Upper lobe of left lung (tissue), 6 donors: ENCODE measurements at regions not wholly inside any gene's neighbourhood (a gene's known extent, or its start where the extent isn't known, plus 50 kb on each side); places are given as distances from the start of the nearest gene placed in this dataset.
"Not testable (repeated sequence)": the region's sequence is repeated elsewhere in the genome, so short reads cannot be mapped to it uniquely, and the experiment has no call there.

Experiments
- ATAC-seq, 2 donors: fragments of 200-7000 bp; cut with Tn5 transposase; one replicate each; pipeline ENCODE4 v1.9.1; 2022; ENCODE audit warnings: mild to moderate bottlenecking in 2 of 2, moderate library complexity in 2 of 2; ENCODE audit not compliant: low FRiP score in 2 of 2
- DNase-seq, 2 donors: peaks; one replicate each; pipeline ENCODE4 v3.0.0-alpha.2; 2019 to 2020
- H3K27ac ChIP-seq, 4 donors: fragments of 200-600 bp; sonication (generic); one replicate each; pipeline ENCODE4 v1.5.1; 2016 to 2019
- H3K27me3 ChIP-seq, 4 donors: fragments of 200-600 bp; sonication (generic); one replicate each; pipeline ENCODE4 v1.5.1; 2017 to 2019
- H3K36me3 ChIP-seq, 4 donors: fragments of 200-600 bp; sonication (generic); one replicate each; pipeline ENCODE4 v1.5.1; 2016 to 2019
- H3K4me1 ChIP-seq, 4 donors: fragments of 200-600 bp; sonication (generic); one replicate each; pipeline ENCODE4 v1.5.1; 2018 to 2019
- H3K4me3 ChIP-seq, 4 donors: fragments of 200-600 bp; sonication (generic); one replicate each; pipeline ENCODE4 v1.5.1; 2017 to 2019; ENCODE audit warnings: mild to moderate bottlenecking in 2 of 4, moderate library complexity in 1 of 4
- H3K9me3 ChIP-seq, 4 donors: fragments of 200-600 bp; sonication (generic); one replicate each; pipeline ENCODE4 v1.5.1; 2018 to 2019
- CTCF ChIP-seq, 6 experiments: fragments of 450-650 bp in 4 of 6; fragments of 200-600 bp in 2 of 6; sonication (generic) in 2 of 6; IDR thresholded peaks; one replicate each; pipeline ENCODE4 v1.5.1; 2016 to 2019; ENCODE audit warnings: antibody characterized with exemption in 6 of 6
- EP300 ChIP-seq, 4 donors: sonication (generic); formaldehyde crosslinking; IDR thresholded peaks; one replicate each; pipeline ENCODE4 v1.5.1; 2017; ENCODE audit warnings: antibody characterized with exemption in 4 of 4, control low read depth in 2 of 4
- POLR2A ChIP-seq, 4 donors: fragments of 450-650 bp; IDR thresholded peaks; one replicate each; pipeline ENCODE4 v1.5.1; 2016 to 2017; ENCODE audit warnings: antibody characterized with exemption in 4 of 4, mild to moderate bottlenecking in 2 of 4
- POLR2AphosphoS5 ChIP-seq, 2 donors: sonication (generic); formaldehyde crosslinking; IDR thresholded peaks; one replicate each; pipeline ENCODE4 v1.5.1; 2017; ENCODE audit warnings: antibody characterized with exemption in 2 of 2
- WGBS, 2 donors: methylation state at CpG; one replicate each; pipeline ENCODE4 v1.1.5; 2017 to 2018; 5-methylcytosine and 5-hydroxymethylcytosine counted together
- donor health status: DM: no; HTN: no; CAD: no; lungs with moderate emphysema.
- donor health status: DM: no; HTN: yes; CAD: no; lungs with severe emphysema.

GRCh38 chr15:25094066-25094465 is 139.3 kb downstream of the SNRPN start:
- no peak overlapping the region for H3K27ac ChIP-seq
- TF ChIP-seq CTCF (IDR thresholded peaks at IDR 0.05) (no peak), POLR2AphosphoS5 (IDR thresholded peaks at IDR 0.05) (no peak), POLR2A (IDR thresholded peaks at IDR 0.05) (no peak), EP300 (IDR thresholded peaks at IDR 0.05) (no peak)
- 94 to 97% methylated on average over 5 of the region's 5 CpGs for WGBS, 2 donors
- DNase-seq (no peak), ATAC-seq (no peak)
- H3K27me3 ChIP-seq, result no peaks in the 10 kb centered on the region
- H3K4me1 ChIP-seq, result no peaks in the 10 kb centered on the region
- no peak overlapping the region for H3K4me3 ChIP-seq
- H3K9me3 ChIP-seq, result peaks cover 60 to 89% (median 80%) of the 10 kb centered on the region in 4 donors
- H3K36me3 ChIP-seq, result peaks cover 27 to 99% (median 82%) of the 10 kb centered on the region in 4 donors

- 91 to 95% methylated on average over 5 of the region's 5 CpGs for WGBS, 2 donors
- Histone ChIP-seq H3K27ac (no peak overlapping the region), H3K27me3 (no peaks in the 10 kb centered on the region), H3K9me3 (peaks cover 63 to 89% (median 79%) of the 10 kb centered on the region in 4 donors), H3K4me3 (no peak overlapping the region), H3K36me3 (peaks cover 25 to 99% (median 82%) of the 10 kb centered on the region in 4 donors), H3K4me1 (no peaks in the 10 kb centered on the region)
- TF ChIP-seq CTCF (IDR thresholded peaks at IDR 0.05) (no peak), POLR2A (IDR thresholded peaks at IDR 0.05) (no peak), POLR2AphosphoS5 (IDR thresholded peaks at IDR 0.05) (no peak), EP300 (IDR thresholded peaks at IDR 0.05) (no peak)
- DNase-seq, result no peak
- no peak for ATAC-seq
These were observed 139.7 kb downstream of the SNRPN start for GRCh38 chr15:25094519-25094918.

GRCh38 chr15:25095179-25095578 is 140.4 kb downstream of the SNRPN start:
- Histone ChIP-seq H3K36me3 (peaks cover 23 to 99% (median 82%) of the 10 kb centered on the region in 4 donors), H3K27me3 (no peaks in the 10 kb centered on the region)

GRCh38 chr15:25099966-25100365 is 145.2 kb downstream of the SNRPN start:
- H3K4me3 ChIP-seq, H3K27me3 ChIP-seq, H3K27ac ChIP-seq, ATAC-seq, DNase-seq, H3K4me1 ChIP-seq: not testable (repeated sequence)
- Histone ChIP-seq H3K9me3 (peaks cover 36 to 81% (median 61%) of the 10 kb centered on the region in 4 donors), H3K36me3 (peaks cover 4 to 99% (median 59%) of the 10 kb centered on the region in 4 donors)
- 90 to 93% methylated on average over 8 of the region's 8 CpGs for WGBS, 2 donors

More at GRCh38 chr15:25095179-25095578, 140.4 kb downstream of the SNRPN start:
- DNase-seq, result no peak
- TF ChIP-seq CTCF (IDR thresholded peaks at IDR 0.05) (no peak), POLR2A (IDR thresholded peaks at IDR 0.05) (no peak), EP300 (IDR thresholded peaks at IDR 0.05) (no peak), POLR2AphosphoS5 (IDR thresholded peaks at IDR 0.05) (no peak)
- H3K4me3 ChIP-seq, result no peak overlapping the region
- H3K27ac ChIP-seq, result no peak overlapping the region
- ATAC-seq, result no peak
- 50 to 65% methylated on average over 2 of the region's 2 CpGs for WGBS, 2 donors
- no peaks in the 10 kb centered on the region for H3K4me1 ChIP-seq
- H3K9me3 ChIP-seq, result peaks cover 62 to 89% (median 78%) of the 10 kb centered on the region in 4 donors

- no peak for TF ChIP-seq CTCF (IDR thresholded peaks at IDR 0.05)
- TF ChIP-seq POLR2A (IDR thresholded peaks at IDR 0.05), result no peak
- TF ChIP-seq POLR2AphosphoS5 (IDR thresholded peaks at IDR 0.05), result no peak
- TF ChIP-seq EP300 (IDR thresholded peaks at IDR 0.05), result no peak
- Histone ChIP-seq H3K27me3 (no peaks in the 10 kb centered on the region), H3K36me3 (peaks cover 4 to 99% (median 60%) of the 10 kb centered on the region in 4 donors), H3K9me3 (peaks cover 27 to 88% (median 62%) of the 10 kb centered on the region in 4 donors), H3K4me1 (no peaks in the 10 kb centered on the region), H3K4me3 (no peak overlapping the region), H3K27ac (no peak overlapping the region)
- DNase-seq, result no peak
- ATAC-seq, result no peak
- 65 to 73% methylated on average over 1 of the region's 1 CpG for WGBS, 2 donors
These were observed 151.4 kb downstream of the SNRPN start for GRCh38 chr15:25106209-25106608.
